Neural cell (in vitro differentiated cells): ENCODE measurements at regions not wholly inside any gene's neighbourhood (a gene's known extent, or its start where the extent isn't known, plus 50 kb on each side); places are given as distances from the start of the nearest gene placed in this dataset.

Source experiments
- H2AFZ ChIP-seq: fragments of 200-600, 300-800 bp; sonication (generic), shearing (Covaris generic); 2 replicates; pipeline ENCODE4 v1.6.0; 2014; ENCODE audit warnings: low read depth, mild to moderate bottlenecking, antibody characterized with exemption, low read length, moderate library complexity
- H3F3A ChIP-seq: fragments of 200-600 bp; shearing (Covaris generic); 2 replicates; pipeline ENCODE4 v1.6.1; 2016; ENCODE audit warnings: mild to moderate bottlenecking, moderate library complexity, mixed read lengths, antibody characterized with exemption, low read length; ENCODE audit not compliant: insufficient read depth, poor library complexity, severe bottlenecking
- H3K27ac ChIP-seq: fragments of 200-600, 300-800 bp; sonication (generic), shearing (Covaris generic); 2 replicates; pipeline ENCODE4 v1.5.1; 2014; ENCODE audit warnings: mild to moderate bottlenecking, low read length, moderate library complexity
- H3K27me3 ChIP-seq: fragments of 300-800, 200-600 bp; sonication (generic), shearing (Covaris generic); 2 replicates; pipeline ENCODE4 v1.6.0; 2014; ENCODE audit warnings: mild to moderate bottlenecking, low read depth, low read length, moderate library complexity; ENCODE audit not compliant: insufficient read depth
- H3K36me3 ChIP-seq: fragments of 300-800, 200-600 bp; sonication (generic), shearing (Covaris generic); 2 replicates; pipeline ENCODE4 v1.5.1; 2014; ENCODE audit warnings: mild to moderate bottlenecking, antibody characterized with exemption, low read length, moderate library complexity; ENCODE audit not compliant: insufficient read depth
- H3K4me2 ChIP-seq: fragments of 300-800, 200-600 bp; sonication (generic), shearing (Covaris generic); 2 replicates; pipeline ENCODE4 v1.6.0; 2014; ENCODE audit warnings: mild to moderate bottlenecking, low read length
- H3K4me3 ChIP-seq: fragments of 300-800, 200-600 bp; sonication (generic), shearing (Covaris generic); 2 replicates; pipeline ENCODE4 v1.5.1; 2014; ENCODE audit warnings: mild to moderate bottlenecking, low read length, moderate library complexity
- H3K79me2 ChIP-seq: fragments of 200-600 bp; shearing (Covaris generic); replicated peaks from 2 replicates; pipeline ENCODE4 v1.6.0; 2014; ENCODE audit warnings: mild to moderate bottlenecking, low read length, moderate library complexity; ENCODE audit not compliant: insufficient read depth
- H3K9ac ChIP-seq: fragments of 300-800, 200-600 bp; sonication (generic), shearing (Covaris generic); 2 replicates; pipeline ENCODE4 v1.6.1; 2016; ENCODE audit warnings: mild to moderate bottlenecking, low read length, mixed read lengths
- H3K9me2 ChIP-seq: fragments of 200-600 bp; shearing (Covaris generic); 2 replicates; pipeline ENCODE4 v1.6.1; 2016; ENCODE audit warnings: mild to moderate bottlenecking, low read length, mixed read lengths; ENCODE audit not compliant: insufficient read depth
- H3K9me3 ChIP-seq: fragments of 200-600, 300-800 bp; sonication (generic), shearing (Covaris generic); 2 replicates; pipeline ENCODE4 v1.6.1; 2016; ENCODE audit warnings: mild to moderate bottlenecking, mixed run types, low read length, moderate library complexity, mixed read lengths
- H4K20me1 ChIP-seq: fragments of 200-600 bp; shearing (Covaris generic); 2 replicates; pipeline ENCODE4 v1.6.1; 2016; ENCODE audit warnings: mild to moderate bottlenecking, mixed run types; ENCODE audit not compliant: insufficient read depth
- EP300 ChIP-seq: fragments of 450-650 bp; conservative IDR thresholded peaks from 2 replicates; pipeline ENCODE4 v1.6.1; 2014; ENCODE audit warnings: antibody characterized with exemption, mild to moderate bottlenecking, moderate library complexity; ENCODE audit not compliant: poor library complexity, severe bottlenecking
- EZH2 ChIP-seq: fragments of 200-600, 300-800 bp; shearing (Covaris generic), sonication (generic); IDR thresholded peaks from 2 replicates; pipeline ENCODE4 v1.6.1; 2014; ENCODE audit warnings: antibody characterized with exemption, low read length, borderline replicate concordance, mild to moderate bottlenecking; ENCODE audit not compliant: insufficient read depth, poor library complexity, severe bottlenecking
- MXI1 ChIP-seq: fragments of 450-650 bp; conservative IDR thresholded peaks from 2 replicates; pipeline ENCODE4 v1.6.1; 2014; ENCODE audit warnings: antibody characterized with exemption, mild to moderate bottlenecking; ENCODE audit not compliant: poor library complexity, severe bottlenecking
- POLR2AphosphoS5 ChIP-seq: IDR thresholded peaks from 2 replicates; pipeline ENCODE4 v1.6.1; 2012
- RAD21 ChIP-seq: fragments of 450-650 bp; conservative IDR thresholded peaks from 2 replicates; pipeline ENCODE4 v1.6.1; 2014; ENCODE audit warnings: antibody characterized with exemption, mild to moderate bottlenecking, moderate library complexity
- REST ChIP-seq: IDR thresholded peaks from 2 replicates; pipeline ENCODE4 v1.6.1; 2012; ENCODE audit warnings: borderline replicate concordance
- SMC3 ChIP-seq: fragments of 450-650 bp; conservative IDR thresholded peaks from 2 replicates; pipeline ENCODE4 v1.6.1; 2014; ENCODE audit warnings: antibody characterized with exemption, mild to moderate bottlenecking, moderate library complexity; ENCODE audit not compliant: poor library complexity
- TAF1 ChIP-seq: IDR thresholded peaks from 2 replicates; pipeline ENCODE4 v1.6.1; 2012; ENCODE audit warnings: low read depth

- no peaks in the 10 kb centered on the region for H3K36me3 ChIP-seq
- TF ChIP-seq TAF1 (no peak), SMC3 (no peak), RAD21 (no peak), REST (no peak), EP300 (no peak)
Observed at GRCh38 chr16:9509663-9510062, 418.2 kb downstream of the HAPSTR1 start.

GRCh38 chr16:9511389-9511788, 419.9 kb downstream of the HAPSTR1 start:
- H2AFZ ChIP-seq: no peak overlapping the region

More at GRCh38 chr16:9509663-9510062, 418.2 kb downstream of the HAPSTR1 start:
- Histone ChIP-seq H3K27ac (no peak overlapping the region), H2AFZ (no peak overlapping the region), H3K4me3 (no peak overlapping the region), H3F3A (no peaks in the 10 kb centered on the region), H3K79me2 (no peaks in the 10 kb centered on the region), H3K9ac (no peak overlapping the region), H3K9me2 (no peaks in the 10 kb centered on the region), H3K4me2 (no peak overlapping the region), H4K20me1 (no peaks in the 10 kb centered on the region), H3K27me3 (no peaks in the 10 kb centered on the region), H3K9me3 (no peaks in the 10 kb centered on the region)

More at GRCh38 chr16:9511389-9511788, 419.9 kb downstream of the HAPSTR1 start:
- H3K27me3 ChIP-seq: no peaks in the 10 kb centered on the region
- H3K9ac ChIP-seq: no peak overlapping the region
- no peaks in the 10 kb centered on the region for H3F3A ChIP-seq
- no peaks in the 10 kb centered on the region for H3K79me2 ChIP-seq
- H3K9me3 ChIP-seq: no peaks in the 10 kb centered on the region
- no peaks in the 10 kb centered on the region for H3K9me2 ChIP-seq
- no peak overlapping the region for H3K27ac ChIP-seq
- no peak for TF ChIP-seq REST
- TF ChIP-seq EP300: no peak
- no peak for TF ChIP-seq TAF1
- TF ChIP-seq RAD21: no peak
- no peak for TF ChIP-seq MXI1
- no peak for TF ChIP-seq POLR2AphosphoS5
- no peak for TF ChIP-seq SMC3
- no peak for TF ChIP-seq EZH2
- no peak overlapping the region for H3K4me2 ChIP-seq
- H3K4me3 ChIP-seq: no peak overlapping the region
- no peaks in the 10 kb centered on the region for H4K20me1 ChIP-seq
- no peaks in the 10 kb centered on the region for H3K36me3 ChIP-seq
